Nephron (organoid): ENCODE measurements at regions not wholly inside any gene's neighbourhood (a gene's known extent, or its start where the extent isn't known, plus 50 kb on each side); places are given as distances from the start of the nearest gene placed in this dataset.
"Not testable (repeated sequence)": the region's sequence is repeated elsewhere in the genome, so short reads cannot be mapped to it uniquely, and the experiment has no call there.

Source experiments
- H3K27ac Mint-ChIP-seq, 3 experiments: 2 replicates each; pipeline ENCODE4 v1.8.0; 2020; ENCODE audit warnings: mixed read lengths in 3 of 3, mild to moderate bottlenecking in 2 of 3, moderate library complexity in 1 of 3
- H3K27me3 Mint-ChIP-seq: 2 replicates; pipeline ENCODE4 v1.8.0; 2021; ENCODE audit warnings: low read depth, mild to moderate bottlenecking, moderate library complexity, mixed read lengths
- H3K36me3 Mint-ChIP-seq: 2 replicates; pipeline ENCODE4 v1.8.0; 2020; ENCODE audit warnings: low read depth, mixed read lengths
- H3K4me1 Mint-ChIP-seq: 2 replicates; pipeline ENCODE4 v1.8.0; 2020; ENCODE audit warnings: mixed read lengths
- H3K4me3 Mint-ChIP-seq, 3 experiments: 2 replicates each; pipeline ENCODE4 v1.8.0; 2020; ENCODE audit warnings: mild to moderate bottlenecking in 3 of 3, mixed read lengths in 3 of 3, moderate library complexity in 2 of 3
- H3K9me3 Mint-ChIP-seq: 2 replicates; pipeline ENCODE4 v1.8.0; 2020; ENCODE audit warnings: mixed read lengths
- CTCF ChIP-seq, 3 experiments: fragments of 200-600 bp; sonication (generic); IDR thresholded peaks; one replicate each; pipeline ENCODE4 v1.5.0; 2021; ENCODE audit warnings: antibody characterized with exemption in 3 of 3; ENCODE audit not compliant: unreplicated experiment in 3 of 3

- no peaks in the 10 kb centered on the region for H3K27me3 Mint-ChIP-seq
- no peak overlapping the region for H3K4me3 Mint-ChIP-seq
- no peak overlapping the region for H3K27ac Mint-ChIP-seq
- peaks cover 4% of the 10 kb centered on the region for H3K9me3 Mint-ChIP-seq
- no peaks in the 10 kb centered on the region for H3K4me1 Mint-ChIP-seq
- TF ChIP-seq CTCF (IDR thresholded peaks at IDR 0.05; ENCODE audit: unreplicated experiment in 3 of 3): no peak
- H3K36me3 Mint-ChIP-seq: no peaks in the 10 kb centered on the region
Observed at GRCh38 chr7:145812218-145812617, 304.4 kb upstream of the CNTNAP2 start.

GRCh38 chr7:145805496-145805895 lies 311.1 kb upstream of the CNTNAP2 start:
- H3K4me1 Mint-ChIP-seq, H3K36me3 Mint-ChIP-seq, H3K27ac Mint-ChIP-seq, H3K4me3 Mint-ChIP-seq, H3K9me3 Mint-ChIP-seq, H3K27me3 Mint-ChIP-seq: not testable (repeated sequence)

- H3K36me3 Mint-ChIP-seq: no peaks in the 10 kb centered on the region
- no peak overlapping the region for H3K27ac Mint-ChIP-seq
- peaks cover 3% of the 10 kb centered on the region for H3K27me3 Mint-ChIP-seq
- H3K4me3 Mint-ChIP-seq: no peak overlapping the region
- H3K9me3 Mint-ChIP-seq: no peaks in the 10 kb centered on the region
- no peak for TF ChIP-seq CTCF (IDR thresholded peaks at IDR 0.05; ENCODE audit: unreplicated experiment in 3 of 3)
- H3K4me1 Mint-ChIP-seq: no peaks in the 10 kb centered on the region
Observed at GRCh38 chr7:145797507-145797906, 319.1 kb upstream of the CNTNAP2 start.

- no peak for TF ChIP-seq CTCF (IDR thresholded peaks at IDR 0.05; ENCODE audit: unreplicated experiment in 3 of 3)
- no peaks in the 10 kb centered on the region for H3K4me1 Mint-ChIP-seq
- H3K9me3 Mint-ChIP-seq: no peaks in the 10 kb centered on the region
- H3K27me3 Mint-ChIP-seq: peaks cover 3% of the 10 kb centered on the region
- no peaks in the 10 kb centered on the region for H3K36me3 Mint-ChIP-seq
- H3K4me3 Mint-ChIP-seq: no peak overlapping the region
- H3K27ac Mint-ChIP-seq: no peak overlapping the region
Observed at GRCh38 chr7:145795132-145795531, 321.5 kb upstream of the CNTNAP2 start.

- no peak for TF ChIP-seq CTCF (IDR thresholded peaks at IDR 0.05; ENCODE audit: unreplicated experiment in 3 of 3)
- Mint-ChIP-seq H3K27ac (no peak overlapping the region), H3K4me1 (no peaks in the 10 kb centered on the region), H3K9me3 (no peaks in the 10 kb centered on the region), H3K4me3 (no peak overlapping the region), H3K27me3 (no peaks in the 10 kb centered on the region), H3K36me3 (no peaks in the 10 kb centered on the region)
Observed at GRCh38 chr7:145784809-145785780, 331.5 kb upstream of the CNTNAP2 start.

GRCh38 chr7:145781388-145781787 lies 335.2 kb upstream of the CNTNAP2 start:
- H3K4me1 Mint-ChIP-seq, H3K27me3 Mint-ChIP-seq: not testable (repeated sequence)

GRCh38 chr7:145779140-145779539 lies 337.5 kb upstream of the CNTNAP2 start:
- no peak for TF ChIP-seq CTCF (IDR thresholded peaks at IDR 0.05; ENCODE audit: unreplicated experiment in 3 of 3)
- Mint-ChIP-seq H3K27me3 (no peaks in the 10 kb centered on the region), H3K27ac (no peak overlapping the region), H3K4me3 (no peak overlapping the region), H3K36me3 (no peaks in the 10 kb centered on the region), H3K9me3 (no peaks in the 10 kb centered on the region), H3K4me1 (no peaks in the 10 kb centered on the region)

More at GRCh38 chr7:145781388-145781787, 335.2 kb upstream of the CNTNAP2 start:
- not testable (repeated sequence) for H3K36me3 Mint-ChIP-seq, H3K4me3 Mint-ChIP-seq, H3K27ac Mint-ChIP-seq, H3K9me3 Mint-ChIP-seq
